CD14-positive monocyte (primary cell): ENCODE measurements at regions not wholly inside any gene's neighbourhood (a gene's known extent, or its start where the extent isn't known, plus 50 kb on each side); places are given as distances from the start of the nearest gene placed in this dataset.

ENCODE experiments used
- DNase-seq, 3 donors: peaks; one replicate each; pipeline ENCODE4 v3.0.0-alpha.2; 2011 to 2022
- H2AFZ ChIP-seq: 2 replicates; pipeline ENCODE4 v1.6.0; 2012; ENCODE audit warnings: mild to moderate bottlenecking, low read depth, low read length, inconsistent platforms; ENCODE audit not compliant: insufficient read depth, poor library complexity, severe bottlenecking
- H3K27ac ChIP-seq, 2 donors: 1 replicate in 1 of 2; 2 replicates in 1 of 2; pipeline ENCODE4 v1.5.1; 2012 to 2013; ENCODE audit warnings: low read length in 2 of 2, control low read depth in 1 of 2, inconsistent platforms in 1 of 2, low read depth in 1 of 2, mild to moderate bottlenecking in 1 of 2
- H3K27me3 ChIP-seq, 2 donors: one replicate each; pipeline versions ENCODE4 v1.6.0 to v1.6.1; 2011 to 2013; ENCODE audit warnings: low read length in 2 of 2; ENCODE audit not compliant: control insufficient read depth in 2 of 2, insufficient read depth in 2 of 2
- H3K36me3 ChIP-seq, 2 donors: replicated peaks in 1 of 2; 1 replicate in 1 of 2; 2 replicates in 1 of 2; pipeline versions ENCODE4 v1.5.1 to v1.6.1; 2012 to 2013; ENCODE audit warnings: low read length in 2 of 2, control low read depth in 1 of 2, inconsistent platforms in 1 of 2, mild to moderate bottlenecking in 1 of 2; ENCODE audit not compliant: insufficient read depth in 2 of 2, control insufficient read depth in 1 of 2
- H3K4me1 ChIP-seq, 2 donors: 1 replicate in 1 of 2; 2 replicates in 1 of 2; pipeline versions ENCODE4 v1.5.1 to v1.6.1; 2012 to 2013; ENCODE audit warnings: low read length in 2 of 2, control low read depth in 1 of 2, inconsistent platforms in 1 of 2, mild to moderate bottlenecking in 1 of 2, moderate library complexity in 1 of 2; ENCODE audit not compliant: insufficient read depth in 2 of 2, control insufficient read depth in 1 of 2
- H3K4me2 ChIP-seq: replicated peaks from 2 replicates; pipeline ENCODE3; 2012; ENCODE audit warnings: low read length, moderate library complexity, mild to moderate bottlenecking; ENCODE audit not compliant: poor library complexity, severe bottlenecking; ENCODE audit errors: extremely low read depth
- H3K4me3 ChIP-seq, 3 experiments: fragments of 200-600 bp in 1 of 3; sonication (generic) in 1 of 3; replicated peaks in 1 of 3; 1 replicate in 2 of 3; 2 replicates in 1 of 3; pipeline ENCODE4 v1.5.1; 2011 to 2013; ENCODE audit warnings: low read length in 3 of 3, mild to moderate bottlenecking in 3 of 3, control low read depth in 2 of 3, low read depth in 2 of 3, inconsistent platforms in 1 of 3, moderate library complexity in 1 of 3
- H3K79me2 ChIP-seq: 2 replicates; pipeline ENCODE4 v1.6.0; 2012; ENCODE audit warnings: mild to moderate bottlenecking, control low read depth, inconsistent platforms, low read length, moderate library complexity; ENCODE audit not compliant: insufficient read depth
- H3K9ac ChIP-seq: 2 replicates; pipeline ENCODE4 v1.6.0; 2017; ENCODE audit warnings: low read length, mild to moderate bottlenecking; ENCODE audit not compliant: insufficient read depth, poor library complexity, severe bottlenecking
- H3K9me3 ChIP-seq, 2 donors: replicated peaks in 1 of 2; 1 replicate in 1 of 2; 2 replicates in 1 of 2; pipeline versions ENCODE4 v1.5.1 to v1.6.1; 2012 to 2013; ENCODE audit warnings: low read length in 2 of 2, control low read depth in 1 of 2; ENCODE audit not compliant: control insufficient read depth in 1 of 2, insufficient read depth in 1 of 2
- H4K20me1 ChIP-seq: 2 replicates; pipeline ENCODE4 v1.6.0; 2012; ENCODE audit warnings: mild to moderate bottlenecking, low read length, control low read depth, moderate library complexity; ENCODE audit not compliant: insufficient read depth
- H3K27ac Mint-ChIP-seq, 7 donors: one replicate each; pipeline ENCODE4 v1.8.0; 2020; ENCODE audit warnings: mild to moderate bottlenecking in 7 of 7, mixed read lengths in 7 of 7, moderate library complexity in 6 of 7, inconsistent platforms in 2 of 7
- H3K27me3 Mint-ChIP-seq, 3 donors: one replicate each; pipeline ENCODE4 v1.8.0; 2021 to 2022; ENCODE audit warnings: low read depth in 3 of 3, mild to moderate bottlenecking in 3 of 3, mixed read lengths in 3 of 3, moderate library complexity in 3 of 3, inconsistent platforms in 1 of 3
- H3K36me3 Mint-ChIP-seq, 2 donors: one replicate each; pipeline ENCODE4 v1.8.0; 2020; ENCODE audit warnings: mixed read lengths in 2 of 2, inconsistent platforms in 1 of 2, mild to moderate bottlenecking in 1 of 2
- H3K4me1 Mint-ChIP-seq: one replicate; pipeline ENCODE4 v1.8.0; 2020; ENCODE audit warnings: mild to moderate bottlenecking, mixed read lengths
- H3K4me3 Mint-ChIP-seq, 2 donors: one replicate each; pipeline ENCODE4 v1.8.0; 2020; ENCODE audit warnings: mild to moderate bottlenecking in 2 of 2, mixed read lengths in 2 of 2, moderate library complexity in 1 of 2
- H3K9me3 Mint-ChIP-seq, 7 donors: one replicate each; pipeline ENCODE4 v1.8.0; 2020 to 2022; ENCODE audit warnings: mixed read lengths in 7 of 7, mild to moderate bottlenecking in 6 of 7, moderate library complexity in 6 of 7, inconsistent platforms in 2 of 7
- CTCF ChIP-seq: fragments of 200-600 bp; IDR thresholded peaks from one replicate; pipeline ENCODE4 v1.8.0; 2022; ENCODE audit warnings: antibody characterized with exemption, mild to moderate bottlenecking
- intact Hi-C, 2 donors: fragments of 100-400 bp; cut with micrococcal nuclease; formaldehyde crosslinking; loops; one replicate each; pipeline versions ENCODE4 v1.15.0 to v1.15.1; 2023

- H3K27ac ChIP-seq, result no peak overlapping the region
- H3K36me3 ChIP-seq, result no peaks in the 10 kb centered on the region
- H3K27me3 ChIP-seq, result no peaks in the 10 kb centered on the region
- no peak for TF ChIP-seq CTCF
- no peak overlapping the region for H3K4me2 ChIP-seq
- no peaks in the 10 kb centered on the region for H3K9me3 ChIP-seq
- H2AFZ ChIP-seq, result no peak overlapping the region
- no peak for DNase-seq
- Mint-ChIP-seq H3K36me3 (no peaks in the 10 kb centered on the region), H3K27ac (no peak overlapping the region), H3K4me1 (no peaks in the 10 kb centered on the region), H3K27me3 (no peaks in the 10 kb centered on the region), H3K4me3 (no peak overlapping the region), H3K9me3 (peaks cover 0 to 2% (median 0%) of the 10 kb centered on the region in 7 donors)
- H3K4me3 ChIP-seq, result no peak overlapping the region
- H3K9ac ChIP-seq, result no peak overlapping the region
- H4K20me1 ChIP-seq, result no peaks in the 10 kb centered on the region
- intact Hi-C loops, result no loop called here
- H3K79me2 ChIP-seq, result no peaks in the 10 kb centered on the region
- no peaks in the 10 kb centered on the region for H3K4me1 ChIP-seq
These were observed 2071.2 kb upstream of the C9orf72 start for GRCh38 chr9:29644514-29644913.

GRCh38 chr9:29647451-29647850, 2074.2 kb upstream of the C9orf72 start:
- no peaks in the 10 kb centered on the region for H3K4me1 Mint-ChIP-seq
- TF ChIP-seq CTCF, result no peak
- H3K36me3 Mint-ChIP-seq, result no peaks in the 10 kb centered on the region
- Histone ChIP-seq H3K4me2 (no peak overlapping the region), H3K27ac (no peak overlapping the region), H3K9me3 (no peaks in the 10 kb centered on the region), H3K36me3 (no peaks in the 10 kb centered on the region), H3K4me1 (no peaks in the 10 kb centered on the region), H3K79me2 (no peaks in the 10 kb centered on the region), H3K27me3 (no peaks in the 10 kb centered on the region), H3K9ac (no peak overlapping the region), H2AFZ (no peak overlapping the region), H3K4me3 (no peak overlapping the region), H4K20me1 (no peaks in the 10 kb centered on the region)
- no peak overlapping the region for H3K27ac Mint-ChIP-seq
- intact Hi-C loops, result no loop called here
- peaks cover 0 to 3% (median 0%) of the 10 kb centered on the region in 7 donors for H3K9me3 Mint-ChIP-seq
- no peak overlapping the region for H3K4me3 Mint-ChIP-seq
- no peaks in the 10 kb centered on the region for H3K27me3 Mint-ChIP-seq
- DNase-seq, result no peak
